Neuronal stem cell (in vitro differentiated cells): ENCODE measurements at regions not wholly inside any gene's neighbourhood (a gene's known extent, or its start where the extent isn't known, plus 50 kb on each side); places are given as distances from the start of the nearest gene placed in this dataset.

Source experiments
- DNase-seq: peaks from one replicate; pipeline ENCODE4 v3.0.0-alpha.2; 2013; ENCODE audit warnings: low spot score
- H2AFZ ChIP-seq: one replicate; pipeline ENCODE4 v1.6.1; 2013; ENCODE audit warnings: mild to moderate bottlenecking, low read length, inconsistent platforms
- H2AK5ac ChIP-seq: 2 replicates; pipeline ENCODE4 v1.6.1; 2013; ENCODE audit warnings: low read depth, mild to moderate bottlenecking, inconsistent platforms, low read length, moderate library complexity, mixed read lengths
- H2BK120ac ChIP-seq: 2 replicates; pipeline ENCODE4 v1.6.1; 2013; ENCODE audit warnings: low read depth, mild to moderate bottlenecking, inconsistent platforms, low read length, moderate library complexity, mixed read lengths
- H2BK12ac ChIP-seq: one replicate; pipeline ENCODE4 v1.6.1; 2013; ENCODE audit warnings: low read length, inconsistent platforms
- H2BK15ac ChIP-seq: 2 replicates; pipeline ENCODE4 v1.6.1; 2013; ENCODE audit warnings: mild to moderate bottlenecking, low read length, inconsistent platforms, mixed read lengths
- H2BK5ac ChIP-seq: one replicate; pipeline ENCODE4 v1.6.1; 2013; ENCODE audit warnings: inconsistent platforms, mild to moderate bottlenecking, low read length, moderate library complexity
- H3K14ac ChIP-seq: one replicate; pipeline ENCODE4 v1.6.1; 2013; ENCODE audit warnings: low read length, inconsistent platforms
- H3K18ac ChIP-seq: 2 replicates; pipeline ENCODE4 v1.6.1; 2013; ENCODE audit warnings: low read length, inconsistent platforms
- H3K23ac ChIP-seq: 2 replicates; pipeline ENCODE4 v1.6.1; 2013; ENCODE audit warnings: low read depth, mild to moderate bottlenecking, mixed read lengths, low read length, inconsistent platforms; ENCODE audit not compliant: poor library complexity
- H3K27ac ChIP-seq: replicated peaks from 3 replicates; pipeline ENCODE4 v1.5.1; 2013; ENCODE audit warnings: low read length, inconsistent platforms
- H3K27me3 ChIP-seq, 3 experiments: 2 replicates each; pipeline ENCODE4 v1.6.1; 2013; ENCODE audit warnings: low read length in 3 of 3, mild to moderate bottlenecking in 2 of 3, inconsistent platforms in 1 of 3, low read depth in 1 of 3, mixed read lengths in 1 of 3, moderate library complexity in 1 of 3; ENCODE audit not compliant: control insufficient read depth in 3 of 3, insufficient read depth in 3 of 3
- H3K36me3 ChIP-seq, 2 donors: replicated peaks in 1 of 2; 2 replicates each; pipeline ENCODE4 v1.6.1; 2013; ENCODE audit warnings: low read length in 2 of 2; ENCODE audit not compliant: control insufficient read depth in 2 of 2, insufficient read depth in 2 of 2
- H3K4ac ChIP-seq: 2 replicates; pipeline ENCODE4 v1.6.1; 2013; ENCODE audit warnings: inconsistent platforms, mild to moderate bottlenecking, low read length, moderate library complexity
- H3K4me1 ChIP-seq, 2 donors: 1 replicate in 1 of 2; 2 replicates in 1 of 2; pipeline ENCODE4 v1.6.1; 2013; ENCODE audit warnings: low read length in 2 of 2, low read depth in 1 of 2; ENCODE audit not compliant: control insufficient read depth in 2 of 2, insufficient read depth in 1 of 2
- H3K4me2 ChIP-seq: one replicate; pipeline ENCODE4 v1.6.1; 2013; ENCODE audit warnings: mild to moderate bottlenecking, low read length, inconsistent platforms; ENCODE audit not compliant: insufficient read depth, poor library complexity, severe bottlenecking
- H3K4me3 ChIP-seq, 2 donors: 2 replicates each; pipeline ENCODE4 v1.5.1; 2013; ENCODE audit warnings: low read length in 2 of 2, mild to moderate bottlenecking in 2 of 2, inconsistent platforms in 1 of 2, moderate library complexity in 1 of 2
- H3K79me1 ChIP-seq: one replicate; pipeline ENCODE4 v1.6.1; 2013; ENCODE audit warnings: low read depth, mild to moderate bottlenecking, inconsistent platforms, low read length, moderate library complexity
- H3K9ac ChIP-seq: one replicate; pipeline ENCODE4 v1.6.1; 2013; ENCODE audit warnings: mild to moderate bottlenecking, low read depth, low read length, inconsistent platforms; ENCODE audit not compliant: poor library complexity
- H3K9me3 ChIP-seq, 2 donors: replicated peaks in 1 of 2; 2 replicates each; pipeline versions ENCODE3 to v1.6.1; 2013; ENCODE audit warnings: low read length in 2 of 2, mild to moderate bottlenecking in 2 of 2, inconsistent platforms in 1 of 2, low read depth in 1 of 2, mixed read lengths in 1 of 2, moderate library complexity in 1 of 2; ENCODE audit not compliant: control insufficient read depth in 2 of 2, insufficient read depth in 1 of 2
- H4K8ac ChIP-seq: one replicate; pipeline ENCODE4 v1.6.1; 2013; ENCODE audit warnings: low read depth, mild to moderate bottlenecking, inconsistent platforms, low read length, moderate library complexity
- H4K91ac ChIP-seq: one replicate; pipeline ENCODE4 v1.6.1; 2013; ENCODE audit warnings: low read length, low read depth, mild to moderate bottlenecking, inconsistent platforms; ENCODE audit not compliant: poor library complexity
- WGBS, 2 donors: extraction: QIAGEN DNeasy Blood & Tissue Kit; methylation state at CpG; one replicate each; pipeline ENCODE4 v1.1.7; 2013; ENCODE audit warnings: missing lambda C conversion rate in 2 of 2, mixed read lengths in 1 of 2; ENCODE audit not compliant: insufficient read length in 2 of 2, insufficient replicate concordance in 1 of 2; ENCODE audit errors: extremely low coverage in 2 of 2; 5-methylcytosine and 5-hydroxymethylcytosine counted together

DNA sequence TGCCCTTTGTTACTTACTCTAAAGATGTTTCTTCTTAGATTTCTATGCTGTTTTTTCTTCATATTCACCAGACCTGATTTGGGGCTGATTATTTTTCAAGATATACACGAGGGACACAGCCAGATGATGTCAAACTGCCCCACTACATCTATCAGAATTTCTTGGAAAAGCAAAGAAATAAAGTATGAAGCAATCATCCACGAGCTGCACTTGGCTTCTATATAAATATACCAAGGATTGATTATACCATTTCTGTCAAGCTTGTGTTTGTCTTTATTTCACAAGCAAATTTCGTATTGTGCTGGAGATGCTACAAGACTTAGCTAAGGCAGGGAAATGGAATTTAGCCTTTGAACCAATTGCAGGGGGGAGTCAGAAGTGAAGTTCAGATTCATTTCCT lies 715.1 kb upstream of the NR2F2 start:
- H2BK120ac ChIP-seq = no peak overlapping the region
- H3K79me1 ChIP-seq = no peaks in the 10 kb centered on the region
- no peak overlapping the region for H4K91ac ChIP-seq
- no peak overlapping the region for H3K4me3 ChIP-seq
- H3K9ac ChIP-seq = no peak overlapping the region
- H3K23ac ChIP-seq = no peak overlapping the region
- H3K9me3 ChIP-seq = no peaks in the 10 kb centered on the region
- H4K8ac ChIP-seq = no peak overlapping the region
- H3K4me2 ChIP-seq = no peak overlapping the region
- no peaks in the 10 kb centered on the region for H3K36me3 ChIP-seq
- no CpG with 5 or more reads among the region's 3 CpGs for WGBS, 2 donors
- DNase-seq = no peak
- no peak overlapping the region for H3K18ac ChIP-seq
- no peak overlapping the region for H2AFZ ChIP-seq
- H3K14ac ChIP-seq = no peak overlapping the region
- H2BK5ac ChIP-seq = no peak overlapping the region
- no peak overlapping the region for H2BK15ac ChIP-seq
- no peak overlapping the region for H2BK12ac ChIP-seq
- H3K4me1 ChIP-seq = peaks cover 1 to 12% of the 10 kb centered on the region in 2 donors
- no peak overlapping the region for H3K4ac ChIP-seq
- H3K27ac ChIP-seq = no peak overlapping the region
- no peaks in the 10 kb centered on the region for H3K27me3 ChIP-seq
- no peak overlapping the region for H2AK5ac ChIP-seq

DNA sequence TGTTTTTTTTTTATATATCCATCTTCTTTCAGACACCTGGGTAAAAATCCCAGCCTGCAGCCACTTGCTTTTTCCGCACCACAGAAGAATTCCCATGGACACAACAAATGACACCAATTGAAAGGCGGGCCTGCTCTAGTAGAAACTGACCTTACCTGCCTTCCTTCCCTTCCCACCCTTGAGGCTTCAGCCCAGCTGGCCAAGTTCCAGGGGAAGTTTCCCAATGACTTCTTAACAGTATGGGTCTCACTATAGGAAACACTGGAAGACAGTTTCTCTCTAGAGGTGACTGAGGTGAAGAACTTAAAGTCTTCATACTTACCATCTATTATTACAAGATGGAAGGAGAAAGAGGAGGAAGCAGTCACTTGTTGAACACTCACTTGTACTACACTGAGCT lies 714.2 kb upstream of the NR2F2 start:
- Histone ChIP-seq H3K18ac (no peak overlapping the region), H2BK12ac (no peak overlapping the region), H3K23ac (no peak overlapping the region), H3K9me3 (no peaks in the 10 kb centered on the region), H3K14ac (no peak overlapping the region), H3K4me2 (no peak overlapping the region), H3K36me3 (no peaks in the 10 kb centered on the region), H2AK5ac (no peak overlapping the region), H3K4me3 (no peak overlapping the region), H2AFZ (no peak overlapping the region), H2BK120ac (no peak overlapping the region), H3K4me1 (peaks cover 1 to 6% of the 10 kb centered on the region in 2 donors), H3K4ac (no peak overlapping the region), H4K8ac (no peak overlapping the region), H3K9ac (no peak overlapping the region), H2BK5ac (no peak overlapping the region), H3K79me1 (no peaks in the 10 kb centered on the region), H3K27ac (no peak overlapping the region), H3K27me3 (no peaks in the 10 kb centered on the region), H2BK15ac (no peak overlapping the region), H4K91ac (no peak overlapping the region)
- no peak for DNase-seq
- no CpG with 5 or more reads among the region's 2 CpGs for WGBS, 2 donors

DNA sequence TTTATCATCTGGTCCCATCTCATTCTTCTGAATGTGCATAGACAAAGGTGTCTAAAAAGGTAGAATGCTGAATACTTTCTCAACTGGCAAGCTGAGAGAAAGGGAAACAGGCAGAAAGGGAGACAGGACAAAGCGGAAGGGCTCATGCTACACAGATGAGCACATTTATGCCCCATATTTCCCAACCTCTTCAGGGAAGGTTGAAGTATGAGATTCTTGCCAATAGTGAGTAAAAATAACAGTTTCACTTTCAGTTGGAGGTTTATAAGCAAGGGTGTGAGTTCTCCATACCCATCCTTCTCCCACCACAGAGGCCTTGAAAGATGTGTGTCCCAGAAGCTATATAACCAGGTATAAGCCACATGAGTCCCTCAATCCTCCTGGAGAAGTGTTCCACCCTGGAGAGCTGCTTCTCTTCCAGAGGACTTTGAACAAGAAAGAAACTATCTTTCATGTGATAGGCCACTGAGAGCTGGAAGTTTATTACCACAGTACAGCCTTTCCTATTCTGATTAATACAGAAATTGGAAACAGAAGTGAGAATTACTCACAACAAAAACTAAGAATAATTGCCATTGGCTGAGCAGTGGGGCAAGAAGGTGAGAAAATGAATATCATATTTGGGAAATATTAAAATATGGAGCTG lies 709.4 kb upstream of the NR2F2 start:
- no peak overlapping the region for H2BK120ac ChIP-seq
- peaks cover 0 to 8% of the 10 kb centered on the region in 2 donors for H3K9me3 ChIP-seq
- H2BK15ac ChIP-seq = no peak overlapping the region
- H2AK5ac ChIP-seq = no peak overlapping the region
- H3K79me1 ChIP-seq = no peaks in the 10 kb centered on the region
- H3K27ac ChIP-seq = no peak overlapping the region
- H2BK5ac ChIP-seq = no peak overlapping the region
- H3K23ac ChIP-seq = no peak overlapping the region
- H3K18ac ChIP-seq = no peak overlapping the region
- no CpG with 5 or more reads among the region's 1 CpG for WGBS, 2 donors
- H3K14ac ChIP-seq = no peak overlapping the region
- H2AFZ ChIP-seq = no peak overlapping the region
- H3K4me3 ChIP-seq = no peak overlapping the region
- H3K4me1 ChIP-seq = peaks cover 4 to 5% of the 10 kb centered on the region in 2 donors
- H3K27me3 ChIP-seq = no peaks in the 10 kb centered on the region
- no peak overlapping the region for H4K8ac ChIP-seq
- no peak overlapping the region for H3K9ac ChIP-seq
- no peak overlapping the region for H2BK12ac ChIP-seq
- H3K4me2 ChIP-seq = no peak overlapping the region
- H3K36me3 ChIP-seq = no peaks in the 10 kb centered on the region
- H4K91ac ChIP-seq = no peak overlapping the region
- no peak for DNase-seq
- no peak overlapping the region for H3K4ac ChIP-seq

DNA sequence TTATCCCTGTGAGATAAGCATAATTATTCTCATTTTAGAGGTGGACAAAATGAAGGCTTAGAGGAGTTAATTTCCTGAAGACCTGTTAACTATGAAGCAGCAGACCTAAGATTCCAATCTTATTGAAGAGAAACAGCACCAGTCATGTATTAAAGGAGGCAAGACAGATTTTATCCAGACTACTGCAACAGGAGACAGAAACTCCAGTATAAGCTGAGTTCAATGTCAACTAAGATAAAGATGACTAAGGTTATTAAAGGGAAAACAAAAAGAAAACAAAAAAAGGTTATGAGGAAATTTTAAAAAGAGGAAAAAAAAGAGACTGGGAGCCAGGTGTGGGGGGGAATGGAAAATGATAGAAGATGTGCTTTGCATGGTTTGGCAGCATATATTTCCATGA lies 707.7 kb upstream of the NR2F2 start:
- no peak overlapping the region for H3K27ac ChIP-seq

More for the DNA sequence above, 707.7 kb upstream of the NR2F2 start:
- Histone ChIP-seq H3K4me1 (peaks cover 14 to 19% of the 10 kb centered on the region in 2 donors), H3K27me3 (no peaks in the 10 kb centered on the region), H2AK5ac (no peak overlapping the region), H3K4me3 (no peak overlapping the region), H3K4me2 (no peak overlapping the region), H2AFZ (no peak overlapping the region), H2BK120ac (no peak overlapping the region), H2BK5ac (no peak overlapping the region), H3K9me3 (peaks cover 0 to 8% of the 10 kb centered on the region in 2 donors), H3K79me1 (no peaks in the 10 kb centered on the region), H3K36me3 (no peaks in the 10 kb centered on the region), H3K23ac (no peak overlapping the region), H3K14ac (no peak overlapping the region), H2BK15ac (no peak overlapping the region), H3K18ac (no peak overlapping the region), H3K9ac (no peak overlapping the region), H3K4ac (no peak overlapping the region), H2BK12ac (no peak overlapping the region), H4K91ac (no peak overlapping the region), H4K8ac (no peak overlapping the region)
- DNase-seq = no peak
